Esophagus squamous epithelium (tissue), 5 donors: ENCODE measurements at regions not wholly inside any gene's neighbourhood (a gene's known extent, or its start where the extent isn't known, plus 50 kb on each side); places are given as distances from the start of the nearest gene placed in this dataset.

ENCODE experiments used
- DNase-seq: peaks from one replicate; lab custom pipeline; 2025; lab: John Stamatoyannopoulos, UW
- H3K27ac ChIP-seq, 4 donors: fragments of 200-600 bp; sonication (generic); one replicate each; pipeline ENCODE4 v1.5.1; 2016 to 2019; ENCODE audit warnings: mild to moderate bottlenecking in 1 of 4
- H3K27me3 ChIP-seq, 4 donors: fragments of 200-600 bp; sonication (generic); 1 replicate in 3 of 4; 2 replicates in 1 of 4; pipeline versions ENCODE4 v1.5.1 to v1.6.0; 2017 to 2021; ENCODE audit warnings: antibody characterized with exemption in 1 of 4
- H3K36me3 ChIP-seq, 3 donors: fragments of 200-600 bp; sonication (generic); one replicate each; pipeline ENCODE4 v1.5.1; 2016 to 2019
- H3K4me1 ChIP-seq, 3 donors: fragments of 200-600 bp; sonication (generic); one replicate each; pipeline ENCODE4 v1.5.1; 2017 to 2019
- H3K4me3 ChIP-seq, 4 donors: fragments of 200-600 bp; sonication (generic); 1 replicate in 3 of 4; 2 replicates in 1 of 4; pipeline ENCODE4 v1.5.1; 2016 to 2019; ENCODE audit warnings: mild to moderate bottlenecking in 2 of 4, moderate library complexity in 1 of 4
- H3K9me3 ChIP-seq, 3 donors: fragments of 200-600 bp; sonication (generic); one replicate each; pipeline ENCODE4 v1.5.1; 2016 to 2019
- POLR2A ChIP-seq, 4 donors: fragments of 450-650 bp; IDR thresholded peaks; one replicate each; pipeline ENCODE4 v1.6.1; 2017; ENCODE audit warnings: antibody characterized with exemption in 4 of 4, mild to moderate bottlenecking in 4 of 4, moderate library complexity in 3 of 4
- WGBS, 2 donors: methylation state at CpG; one replicate each; pipeline ENCODE4 v1.1.5; 2018; 5-methylcytosine and 5-hydroxymethylcytosine counted together
- intact Hi-C: fragments of 100-400 bp; cut with DNase I; formaldehyde crosslinking; loops from one replicate; pipeline ENCODE4 v1.15.0; 2022
- TF ChIP-seq, protein P1 (sequence below), 6 experiments: fragments of 450-650 bp in 4 of 6; fragments of 200-600 bp in 2 of 6; sonication (generic) in 2 of 6; IDR thresholded peaks; one replicate each; pipeline ENCODE4 v1.5.1; 2016 to 2019; ENCODE audit warnings: antibody characterized with exemption in 6 of 6, mild to moderate bottlenecking in 4 of 6, moderate library complexity in 4 of 6
- donor health status: DM: yes; HTN: yes; CAD: no.

DNA sequence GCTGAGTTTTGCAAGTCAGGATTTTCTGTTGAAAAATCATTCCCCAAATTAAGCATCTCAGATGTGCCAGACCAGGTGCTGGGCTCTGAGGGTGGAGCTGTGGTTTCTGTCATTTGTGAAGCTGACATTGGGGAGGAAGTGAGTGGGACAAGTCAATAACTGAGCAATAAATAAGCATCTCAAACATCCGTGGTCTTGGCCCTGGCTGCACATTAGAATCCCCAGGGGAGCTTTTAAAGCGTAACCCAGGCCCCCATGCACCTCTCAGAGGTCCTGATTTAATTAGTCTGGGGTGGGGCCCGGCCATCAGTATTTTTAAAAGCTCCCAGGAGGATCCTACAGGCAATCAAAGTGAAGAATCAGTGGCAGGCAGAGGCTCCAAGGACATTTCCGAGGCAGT, 420.0 kb downstream of the MN1 start:
- peaks cover 0 to 30% (median 0%) of the 10 kb centered on the region in 4 donors for H3K27me3 ChIP-seq
- 20 to 31% methylated on average over 3 to 4 of the region's 4 CpGs for WGBS, 2 donors
- peaks cover 0 to 26% (median 0%) of the 10 kb centered on the region in 3 donors for H3K4me1 ChIP-seq
- DNase-seq = no peak
- intact Hi-C loops = no loop called here
- no peak overlapping the region for H3K27ac ChIP-seq
- no peaks in the 10 kb centered on the region for H3K36me3 ChIP-seq
- no peak overlapping the region for H3K4me3 ChIP-seq
- H3K9me3 ChIP-seq = no peaks in the 10 kb centered on the region
- no peak for TF ChIP-seq POLR2A (IDR thresholded peaks at IDR 0.05)
- TF ChIP-seq, protein P1, sequence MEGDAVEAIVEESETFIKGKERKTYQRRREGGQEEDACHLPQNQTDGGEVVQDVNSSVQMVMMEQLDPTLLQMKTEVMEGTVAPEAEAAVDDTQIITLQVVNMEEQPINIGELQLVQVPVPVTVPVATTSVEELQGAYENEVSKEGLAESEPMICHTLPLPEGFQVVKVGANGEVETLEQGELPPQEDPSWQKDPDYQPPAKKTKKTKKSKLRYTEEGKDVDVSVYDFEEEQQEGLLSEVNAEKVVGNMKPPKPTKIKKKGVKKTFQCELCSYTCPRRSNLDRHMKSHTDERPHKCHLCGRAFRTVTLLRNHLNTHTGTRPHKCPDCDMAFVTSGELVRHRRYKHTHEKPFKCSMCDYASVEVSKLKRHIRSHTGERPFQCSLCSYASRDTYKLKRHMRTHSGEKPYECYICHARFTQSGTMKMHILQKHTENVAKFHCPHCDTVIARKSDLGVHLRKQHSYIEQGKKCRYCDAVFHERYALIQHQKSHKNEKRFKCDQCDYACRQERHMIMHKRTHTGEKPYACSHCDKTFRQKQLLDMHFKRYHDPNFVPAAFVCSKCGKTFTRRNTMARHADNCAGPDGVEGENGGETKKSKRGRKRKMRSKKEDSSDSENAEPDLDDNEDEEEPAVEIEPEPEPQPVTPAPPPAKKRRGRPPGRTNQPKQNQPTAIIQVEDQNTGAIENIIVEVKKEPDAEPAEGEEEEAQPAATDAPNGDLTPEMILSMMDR (IDR thresholded peaks at IDR 0.05) = no peak

DNA sequence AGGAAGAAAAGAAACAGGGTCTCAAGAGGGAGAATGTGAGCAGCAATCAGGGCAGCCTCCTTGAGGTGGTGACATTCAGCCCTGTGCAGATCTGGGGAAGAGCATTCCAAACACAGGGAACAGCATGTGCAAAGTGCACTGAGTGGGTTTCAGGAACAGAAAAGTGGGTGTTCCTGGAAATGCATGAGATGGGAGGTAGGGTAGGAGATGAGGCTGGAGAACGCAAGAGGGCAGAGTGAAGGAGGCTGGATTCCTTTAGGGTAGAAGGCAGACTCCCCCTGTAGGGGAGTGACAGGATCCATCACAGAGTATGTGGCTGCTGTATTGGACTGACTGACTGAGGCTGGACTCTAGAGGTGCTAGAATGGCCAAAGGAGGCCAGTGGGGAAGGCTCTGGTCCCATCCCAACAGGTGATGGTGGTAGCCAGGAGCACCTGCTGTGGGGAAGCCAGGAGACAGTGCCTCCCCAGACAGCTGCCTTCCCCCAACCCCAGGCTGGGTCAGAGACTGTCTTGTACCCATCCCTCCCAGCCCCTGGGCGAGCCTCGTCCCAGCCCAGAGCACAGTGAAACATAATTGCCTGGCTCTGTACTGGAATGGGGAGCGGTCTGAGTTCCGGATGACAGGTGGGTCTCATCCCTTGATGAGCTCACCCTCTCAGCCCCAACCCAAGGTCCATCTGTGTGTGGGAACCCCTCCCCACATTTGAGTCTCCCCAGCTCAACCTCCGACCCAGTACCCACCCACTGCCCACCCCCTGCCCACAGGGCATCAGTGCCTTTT, 419.4 kb downstream of the MN1 start:
- Histone ChIP-seq H3K4me3 (no peak overlapping the region), H3K36me3 (no peaks in the 10 kb centered on the region), H3K9me3 (no peaks in the 10 kb centered on the region), H3K27ac (no peak overlapping the region), H3K27me3 (peaks cover 0 to 32% (median 0%) of the 10 kb centered on the region in 4 donors), H3K4me1 (peaks cover 0 to 29% (median 0%) of the 10 kb centered on the region in 3 donors)
- TF ChIP-seq, protein P1 (IDR thresholded peaks at IDR 0.05) = no peak
- TF ChIP-seq POLR2A (IDR thresholded peaks at IDR 0.05) = no peak
- WGBS, 2 donors = 72 to 74% methylated on average over 3 to 4 of the region's 6 CpGs
- intact Hi-C loops = no loop called here
- no peak for DNase-seq

DNA sequence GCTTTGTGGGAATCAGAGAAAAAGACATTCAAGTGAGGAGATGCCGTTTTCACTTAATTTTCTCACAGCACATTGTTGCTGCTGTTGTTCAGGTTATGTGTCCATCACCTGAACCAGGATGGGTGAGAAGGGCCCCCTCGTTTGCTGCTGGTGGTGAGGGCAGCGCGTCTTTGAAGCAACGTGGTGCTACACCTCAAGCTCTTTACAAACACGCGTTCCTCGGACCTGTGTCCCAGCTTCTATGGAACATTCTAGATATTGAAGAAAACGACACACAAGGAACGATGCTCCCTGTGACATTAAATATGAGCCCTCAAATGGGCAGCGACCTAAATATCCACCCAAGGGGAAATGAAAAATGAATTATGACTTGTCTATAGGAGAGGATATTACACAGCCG, 418.6 kb downstream of the MN1 start:
- Histone ChIP-seq H3K27me3 (peaks cover 0 to 34% (median 0%) of the 10 kb centered on the region in 4 donors), H3K27ac (no peak overlapping the region)

DNA sequence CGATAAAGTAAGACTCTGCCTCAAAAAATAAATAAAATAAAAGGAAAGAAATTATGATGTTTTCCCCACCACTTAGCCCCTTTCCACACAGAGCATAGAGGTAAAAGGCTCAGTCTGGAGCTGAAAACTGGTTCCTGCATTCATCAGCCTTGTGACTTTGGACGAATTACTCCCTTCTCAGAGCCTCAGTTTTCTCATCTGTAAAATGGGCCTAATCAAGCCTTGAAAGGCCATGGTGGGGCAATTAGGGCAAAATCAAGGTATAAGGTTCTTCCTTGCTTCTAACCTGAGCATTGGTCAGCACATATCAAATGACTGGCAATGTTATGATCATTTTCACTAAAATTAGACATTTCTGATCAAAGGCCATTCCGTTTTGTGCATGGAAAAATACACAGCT, 417.7 kb downstream of the MN1 start:
- Histone ChIP-seq H3K4me3 (no peak overlapping the region), H3K27ac (no peak overlapping the region), H3K9me3 (no peaks in the 10 kb centered on the region), H3K36me3 (no peaks in the 10 kb centered on the region), H3K27me3 (peaks cover 0 to 40% (median 0%) of the 10 kb centered on the region in 4 donors), H3K4me1 (peaks cover 0 to 22% (median 0%) of the 10 kb centered on the region in 3 donors)
- 78 to 81% methylated on average over 3 of the region's 3 CpGs for WGBS, 2 donors
- intact Hi-C loops = no loop called here
- TF ChIP-seq, protein P1 (IDR thresholded peaks at IDR 0.05) = no peak
- no peak for TF ChIP-seq POLR2A (IDR thresholded peaks at IDR 0.05)
- no peak for DNase-seq

More for the DNA sequence above, 418.6 kb downstream of the MN1 start:
- WGBS, 2 donors = 70 to 80% methylated on average over 12 of the region's 12 CpGs
- TF ChIP-seq, protein P1 (IDR thresholded peaks at IDR 0.05) = no peak
- no peak for TF ChIP-seq POLR2A (IDR thresholded peaks at IDR 0.05)
- no peak for DNase-seq
- Histone ChIP-seq H3K4me1 (peaks cover 0 to 29% (median 0%) of the 10 kb centered on the region in 3 donors), H3K4me3 (no peak overlapping the region), H3K36me3 (no peaks in the 10 kb centered on the region), H3K9me3 (no peaks in the 10 kb centered on the region)
- intact Hi-C loops = no loop called here

- Histone ChIP-seq H3K4me1 (peaks cover 0 to 22% (median 0%) of the 10 kb centered on the region in 3 donors), H3K9me3 (no peaks in the 10 kb centered on the region), H3K27ac (no peak overlapping the region), H3K36me3 (no peaks in the 10 kb centered on the region), H3K27me3 (peaks cover 0 to 40% (median 0%) of the 10 kb centered on the region in 4 donors), H3K4me3 (no peak overlapping the region)
- 84 to 87% methylated on average over 12 to 16 of the region's 16 CpGs for WGBS, 2 donors
- no peak for TF ChIP-seq POLR2A (IDR thresholded peaks at IDR 0.05)
- TF ChIP-seq, protein P1 (IDR thresholded peaks at IDR 0.05) = no peak
- intact Hi-C loops = no loop called here
- no peak for DNase-seq
Observed at GRCh38 chr22:27385261-27385998, 416.1 kb downstream of the MN1 start.
